H1 (cell line): ENCODE measurements at regions not wholly inside any gene's neighbourhood (a gene's known extent, or its start where the extent isn't known, plus 50 kb on each side); places are given as distances from the start of the nearest gene placed in this dataset.

Source experiments
- BRCA1 ChIP-seq: IDR thresholded peaks from 2 replicates; pipeline ENCODE4 v1.6.1; 2012; ENCODE audit warnings: low read depth, low read length, improper control_type of control experiment
- CBX8 ChIP-seq: fragments of 300-800, 300-1000 bp; sonication (generic); IDR thresholded peaks from 2 replicates; pipeline ENCODE4 v1.7.1; 2016; ENCODE audit warnings: low read depth, low read length, borderline replicate concordance
- CTBP2 ChIP-seq: IDR thresholded peaks from 2 replicates; pipeline ENCODE4 v1.7.0; 2011; ENCODE audit warnings: borderline replicate concordance, mild to moderate bottlenecking, moderate library complexity, mixed read lengths, low read length; ENCODE audit not compliant: insufficient read depth, insufficient read length
- E2F6 ChIP-seq: IDR thresholded peaks from 2 replicates; pipeline ENCODE4 v1.6.1; 2012; ENCODE audit warnings: inconsistent platforms
- EP300 ChIP-seq, 2 experiments: IDR thresholded peaks; 1 replicate in 1 of 2; 2 replicates in 1 of 2; pipeline ENCODE4 v1.6.1; 2011 to 2012; ENCODE audit warnings: low read depth in 2 of 2, low read length in 2 of 2, mild to moderate bottlenecking in 2 of 2, borderline replicate concordance in 1 of 2, inconsistent platforms in 1 of 2, moderate library complexity in 1 of 2
- JUN ChIP-seq: IDR thresholded peaks from 2 replicates; pipeline ENCODE4 v1.6.1; 2011; ENCODE audit warnings: low read depth, mild to moderate bottlenecking, improper control_type of control experiment, low read length
- KDM1A ChIP-seq: fragments of 200-600, 300-600 bp; sonication (generic); IDR thresholded peaks from 2 replicates; pipeline ENCODE4 v1.7.1; 2016; ENCODE audit warnings: mild to moderate bottlenecking, low read length, borderline replicate concordance
- RFX5 ChIP-seq: IDR thresholded peaks from 2 replicates; pipeline ENCODE4 v1.6.1; 2011; ENCODE audit warnings: low read depth, low read length, improper control_type of control experiment, borderline replicate concordance
- TEAD4 ChIP-seq: IDR thresholded peaks from 2 replicates; pipeline ENCODE4 v1.6.1; 2012; ENCODE audit warnings: low read depth, low read length, inconsistent platforms, mixed read lengths
- TF ChIP-seq, protein P1 (sequence below): IDR thresholded peaks from 2 replicates; pipeline ENCODE4 v1.6.1; 2012; ENCODE audit warnings: inconsistent platforms

DNA sequence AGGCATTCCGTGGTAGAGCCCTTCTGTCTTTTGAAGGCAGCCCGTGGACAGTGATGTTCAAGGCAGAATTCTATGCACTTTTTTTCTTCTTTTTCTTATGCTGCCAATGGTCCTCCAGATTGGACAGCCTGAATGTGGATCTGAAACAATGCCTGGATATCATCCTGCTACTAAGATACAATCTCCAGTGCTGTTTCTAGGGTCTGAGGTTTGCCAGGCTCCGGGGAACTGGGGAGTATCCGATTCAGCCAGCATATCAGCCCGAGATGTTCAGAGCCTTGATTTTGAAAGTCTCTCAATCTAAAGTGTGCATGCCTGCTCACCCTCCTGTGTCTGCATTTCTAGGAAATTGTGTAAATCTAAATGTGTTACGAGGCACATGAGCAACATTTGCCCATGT lies 103.8 kb upstream of the WWC1 start (continued):
- TF ChIP-seq CTBP2: no peak
- TF ChIP-seq EP300 (IDR thresholded peaks at IDR 0.05; ENCODE audit: borderline replicate concordance in 1 of 2, low read depth in 2 of 2, low read length in 2 of 2): no peak
- TF ChIP-seq, protein P1, sequence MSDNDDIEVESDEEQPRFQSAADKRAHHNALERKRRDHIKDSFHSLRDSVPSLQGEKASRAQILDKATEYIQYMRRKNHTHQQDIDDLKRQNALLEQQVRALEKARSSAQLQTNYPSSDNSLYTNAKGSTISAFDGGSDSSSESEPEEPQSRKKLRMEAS: no peak
- no peak for TF ChIP-seq JUN
- TF ChIP-seq TEAD4: no peak
- TF ChIP-seq CBX8: no peak
- no peak for TF ChIP-seq KDM1A
- no peak for TF ChIP-seq BRCA1
- no peak for TF ChIP-seq E2F6
- no peak for TF ChIP-seq RFX5
- TF ChIP-seq, all 59 proteins: peak for 0
